ENCODE measurements at regions not wholly inside any gene's neighbourhood (a gene's known extent, or its start where the extent isn't known, plus 50 kb on each side); places are given as distances from the start of the nearest gene placed in this dataset.

DNA sequence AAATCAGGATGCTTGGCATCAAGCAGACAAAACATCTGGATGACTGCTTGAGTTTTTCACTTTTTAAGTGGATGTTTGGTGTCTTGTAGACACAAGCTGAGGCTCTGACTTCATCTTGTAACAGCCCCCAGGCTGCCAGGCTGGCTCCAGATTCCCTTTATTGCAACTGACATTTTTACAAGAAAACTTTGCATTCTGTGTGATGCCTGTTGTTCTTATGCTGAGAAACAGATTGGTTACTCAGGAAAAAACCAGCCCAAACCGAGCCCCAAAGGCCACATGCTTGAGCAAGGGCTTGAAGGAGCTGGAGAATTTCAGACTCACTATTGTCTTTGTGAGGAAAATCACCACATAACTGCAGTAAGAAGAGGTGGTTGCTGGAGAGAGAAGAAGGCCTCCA lies 98.4 kb upstream of the PREP start:
- TF ChIP-seq, protein P1, sequence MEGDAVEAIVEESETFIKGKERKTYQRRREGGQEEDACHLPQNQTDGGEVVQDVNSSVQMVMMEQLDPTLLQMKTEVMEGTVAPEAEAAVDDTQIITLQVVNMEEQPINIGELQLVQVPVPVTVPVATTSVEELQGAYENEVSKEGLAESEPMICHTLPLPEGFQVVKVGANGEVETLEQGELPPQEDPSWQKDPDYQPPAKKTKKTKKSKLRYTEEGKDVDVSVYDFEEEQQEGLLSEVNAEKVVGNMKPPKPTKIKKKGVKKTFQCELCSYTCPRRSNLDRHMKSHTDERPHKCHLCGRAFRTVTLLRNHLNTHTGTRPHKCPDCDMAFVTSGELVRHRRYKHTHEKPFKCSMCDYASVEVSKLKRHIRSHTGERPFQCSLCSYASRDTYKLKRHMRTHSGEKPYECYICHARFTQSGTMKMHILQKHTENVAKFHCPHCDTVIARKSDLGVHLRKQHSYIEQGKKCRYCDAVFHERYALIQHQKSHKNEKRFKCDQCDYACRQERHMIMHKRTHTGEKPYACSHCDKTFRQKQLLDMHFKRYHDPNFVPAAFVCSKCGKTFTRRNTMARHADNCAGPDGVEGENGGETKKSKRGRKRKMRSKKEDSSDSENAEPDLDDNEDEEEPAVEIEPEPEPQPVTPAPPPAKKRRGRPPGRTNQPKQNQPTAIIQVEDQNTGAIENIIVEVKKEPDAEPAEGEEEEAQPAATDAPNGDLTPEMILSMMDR (IDR thresholded peaks at IDR 0.05; ENCODE audit: low read depth, low read length): no peak
- TF ChIP-seq POLR2A (IDR thresholded peaks at IDR 0.05; ENCODE audit: extremely low read depth, insufficient read length): no peak
- no peak for TF ChIP-seq MYC (IDR thresholded peaks at IDR 0.05; ENCODE audit: low read depth, low read length)
- TF ChIP-seq, protein P2, sequence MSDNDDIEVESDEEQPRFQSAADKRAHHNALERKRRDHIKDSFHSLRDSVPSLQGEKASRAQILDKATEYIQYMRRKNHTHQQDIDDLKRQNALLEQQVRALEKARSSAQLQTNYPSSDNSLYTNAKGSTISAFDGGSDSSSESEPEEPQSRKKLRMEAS (IDR thresholded peaks at IDR 0.05; ENCODE audit: low read depth, low read length): no peak
- H3K4me3 ChIP-seq (ENCODE audit: low read depth, low read length): no peak overlapping the region
- DNase-seq (ENCODE audit: low read depth): no peak

DNA sequence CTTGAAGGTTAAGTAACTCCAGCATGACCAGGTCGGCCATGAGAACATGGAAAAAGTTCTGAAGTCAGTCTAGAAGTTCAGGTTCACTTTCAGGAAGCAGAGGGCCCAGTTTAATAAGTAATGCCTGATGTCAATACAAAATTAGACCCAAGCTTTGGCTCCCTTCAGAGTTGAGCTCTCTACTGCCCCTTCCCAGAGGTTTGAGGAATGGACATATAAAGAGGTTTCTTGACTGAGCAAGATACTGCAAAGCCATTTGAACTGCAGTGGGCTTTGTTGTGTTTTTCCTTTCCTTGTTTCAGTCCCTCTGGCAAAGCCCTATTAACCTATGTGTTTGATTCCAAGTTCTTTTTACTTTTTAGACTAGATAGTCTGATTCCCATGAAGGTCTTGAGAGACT lies 97.8 kb upstream of the PREP start:
- TF ChIP-seq POLR2A (IDR thresholded peaks at IDR 0.05; ENCODE audit: extremely low read depth, insufficient read length) (no peak), MYC (IDR thresholded peaks at IDR 0.05; ENCODE audit: low read depth, low read length) (no peak)
- TF ChIP-seq, protein P1 (IDR thresholded peaks at IDR 0.05; ENCODE audit: low read depth, low read length): no peak
- TF ChIP-seq, protein P2 (IDR thresholded peaks at IDR 0.05; ENCODE audit: low read depth, low read length): no peak
- DNase-seq (ENCODE audit: low read depth): peak; percentile 4
- no peak overlapping the region for H3K4me3 ChIP-seq (ENCODE audit: low read depth, low read length)

DNA sequence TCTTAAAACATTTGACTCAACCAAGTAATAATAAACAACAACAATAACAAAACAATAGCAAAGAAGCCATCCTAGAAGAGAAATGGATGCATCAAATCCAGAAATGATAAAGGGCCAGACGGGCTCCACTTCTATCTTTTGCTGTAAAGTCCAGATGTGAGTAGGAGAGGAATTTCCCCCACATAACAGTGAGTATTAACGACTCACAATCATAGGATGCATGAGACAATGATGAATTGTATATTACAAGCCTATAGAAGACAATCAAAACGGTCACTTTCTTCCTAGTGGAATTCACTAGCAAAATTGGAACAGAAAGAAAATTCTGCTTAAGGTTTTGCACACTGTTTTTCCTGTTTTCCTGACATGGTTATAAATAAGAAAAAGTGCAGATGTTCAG lies 97.0 kb upstream of the PREP start:
- H3K4me3 ChIP-seq (ENCODE audit: low read depth, low read length): no peak overlapping the region
- DNase-seq (ENCODE audit: low read depth): no peak
- TF ChIP-seq MYC (IDR thresholded peaks at IDR 0.05; ENCODE audit: low read depth, low read length): no peak
- TF ChIP-seq POLR2A (IDR thresholded peaks at IDR 0.05; ENCODE audit: extremely low read depth, insufficient read length): no peak
- TF ChIP-seq, protein P1 (IDR thresholded peaks at IDR 0.05; ENCODE audit: low read depth, low read length): no peak
- TF ChIP-seq, protein P2 (IDR thresholded peaks at IDR 0.05; ENCODE audit: low read depth, low read length): no peak

DNA sequence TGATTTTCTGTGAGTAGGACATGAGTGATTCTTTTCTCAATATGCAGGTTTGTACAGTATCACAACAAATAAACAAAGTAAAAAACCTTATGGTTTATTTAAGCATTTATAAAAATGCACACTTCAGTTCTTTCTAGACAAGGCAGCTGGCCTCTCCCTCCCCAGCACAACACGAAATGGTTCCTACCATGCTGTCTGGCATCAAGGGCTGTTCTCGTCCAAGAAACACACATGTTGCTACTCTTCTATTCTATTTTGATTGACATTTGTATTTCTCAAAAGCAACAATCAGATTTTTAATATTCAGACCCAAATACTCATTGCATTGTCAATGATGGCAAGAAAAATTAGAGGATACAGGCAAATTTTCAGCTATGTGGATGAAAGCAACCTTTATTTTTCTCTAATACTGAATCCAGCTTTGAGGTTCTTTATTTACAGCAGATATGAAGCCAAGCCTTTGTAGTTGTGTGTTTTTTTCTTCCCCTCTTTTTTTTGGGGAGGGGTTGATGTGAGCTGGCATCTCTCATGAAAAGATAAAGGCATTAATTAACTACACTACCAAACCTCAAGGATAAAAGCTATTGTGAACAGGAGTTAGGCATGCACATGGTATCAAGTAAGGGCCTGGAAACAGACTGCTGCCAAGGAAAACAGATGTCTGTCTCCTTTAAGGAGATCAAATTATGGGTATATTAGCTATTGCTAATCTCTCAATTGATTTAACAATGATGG lies 96.4 kb upstream of the PREP start:
- no peak overlapping the region for H3K4me3 ChIP-seq (ENCODE audit: low read depth, low read length)
- no peak for DNase-seq (ENCODE audit: low read depth)
- TF ChIP-seq POLR2A (IDR thresholded peaks at IDR 0.05; ENCODE audit: extremely low read depth, insufficient read length): no peak
- TF ChIP-seq MYC (IDR thresholded peaks at IDR 0.05; ENCODE audit: low read depth, low read length): no peak
- TF ChIP-seq, protein P2 (IDR thresholded peaks at IDR 0.05; ENCODE audit: low read depth, low read length): no peak
- TF ChIP-seq, protein P1 (IDR thresholded peaks at IDR 0.05; ENCODE audit: low read depth, low read length): no peak

DNA sequence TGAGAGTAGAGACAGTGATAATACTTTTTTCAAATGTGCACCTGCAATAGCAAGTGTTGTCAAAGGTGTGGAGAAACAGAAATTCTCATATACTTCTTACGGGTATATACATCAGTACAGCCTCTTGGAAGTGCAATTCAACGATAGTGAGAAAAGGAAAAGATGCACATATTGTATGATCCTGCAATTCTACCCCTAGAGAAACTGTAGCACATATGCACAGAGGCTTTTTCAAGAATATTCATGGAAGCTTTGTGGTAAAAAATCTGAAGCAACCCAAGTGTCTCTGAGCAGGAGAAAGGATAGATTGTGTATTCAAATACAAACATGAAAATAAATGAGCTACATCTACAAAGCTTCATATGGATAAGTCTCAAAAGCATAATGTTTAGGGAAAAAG lies 94.7 kb upstream of the PREP start:
- no peak overlapping the region for H3K4me3 ChIP-seq (ENCODE audit: low read depth, low read length)
- TF ChIP-seq MYC (IDR thresholded peaks at IDR 0.05; ENCODE audit: low read depth, low read length): no peak
- no peak for TF ChIP-seq POLR2A (IDR thresholded peaks at IDR 0.05; ENCODE audit: extremely low read depth, insufficient read length)
- TF ChIP-seq, protein P1 (IDR thresholded peaks at IDR 0.05; ENCODE audit: low read depth, low read length): no peak
- TF ChIP-seq, protein P2 (IDR thresholded peaks at IDR 0.05; ENCODE audit: low read depth, low read length): no peak
- no peak for DNase-seq (ENCODE audit: low read depth)
